ENCODE measurements at regions not wholly inside any gene's neighbourhood (a gene's known extent, or its start where the extent isn't known, plus 50 kb on each side); places are given as distances from the start of the nearest gene placed in this dataset.

DNA sequence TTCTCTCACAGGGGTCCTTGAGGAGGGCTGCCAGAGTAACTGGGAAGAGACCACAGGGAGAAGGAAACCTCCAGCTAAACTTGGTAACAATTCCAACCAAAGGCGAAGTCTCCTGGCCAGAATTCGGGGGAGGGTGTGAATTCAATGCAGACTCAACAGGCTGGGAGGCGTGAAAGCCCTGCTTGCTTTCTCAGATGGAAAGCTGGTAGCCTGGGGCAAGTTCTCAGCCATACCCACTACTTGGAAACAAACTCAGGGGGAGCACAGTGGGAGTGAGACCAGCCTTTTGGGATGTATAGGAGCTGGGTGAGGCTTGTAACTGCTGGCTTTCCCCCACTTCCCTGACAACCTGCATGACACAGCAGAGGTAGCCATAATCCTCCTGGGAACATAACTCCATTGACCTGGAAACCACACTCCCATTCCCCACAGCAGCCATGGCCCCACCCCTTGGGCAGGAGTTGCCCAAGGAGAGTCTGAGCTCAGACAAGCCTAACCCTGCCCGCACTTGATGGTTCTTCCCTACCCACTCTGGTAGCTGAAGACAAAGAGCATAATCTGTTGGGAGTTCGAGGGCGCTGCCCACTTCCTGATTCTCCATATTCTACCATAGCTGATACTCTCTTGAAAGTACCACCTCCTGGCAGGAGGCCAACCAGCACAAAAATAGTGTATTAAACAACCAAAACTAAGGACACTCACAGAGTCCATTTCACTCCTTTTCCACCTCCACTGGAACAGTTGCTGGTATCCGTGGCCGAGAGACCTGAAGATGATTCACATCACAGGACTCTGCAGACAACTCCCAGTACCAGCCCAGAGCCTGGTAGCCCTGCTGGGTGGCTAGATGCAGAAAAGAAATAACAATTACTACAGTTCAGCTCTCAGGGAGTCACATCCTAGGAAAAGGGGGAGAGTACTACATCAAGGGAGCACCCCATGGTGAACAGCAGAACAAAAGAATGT, 123.8 kb downstream of the FAM170A start:
- TF ChIP-seq, protein P1, sequence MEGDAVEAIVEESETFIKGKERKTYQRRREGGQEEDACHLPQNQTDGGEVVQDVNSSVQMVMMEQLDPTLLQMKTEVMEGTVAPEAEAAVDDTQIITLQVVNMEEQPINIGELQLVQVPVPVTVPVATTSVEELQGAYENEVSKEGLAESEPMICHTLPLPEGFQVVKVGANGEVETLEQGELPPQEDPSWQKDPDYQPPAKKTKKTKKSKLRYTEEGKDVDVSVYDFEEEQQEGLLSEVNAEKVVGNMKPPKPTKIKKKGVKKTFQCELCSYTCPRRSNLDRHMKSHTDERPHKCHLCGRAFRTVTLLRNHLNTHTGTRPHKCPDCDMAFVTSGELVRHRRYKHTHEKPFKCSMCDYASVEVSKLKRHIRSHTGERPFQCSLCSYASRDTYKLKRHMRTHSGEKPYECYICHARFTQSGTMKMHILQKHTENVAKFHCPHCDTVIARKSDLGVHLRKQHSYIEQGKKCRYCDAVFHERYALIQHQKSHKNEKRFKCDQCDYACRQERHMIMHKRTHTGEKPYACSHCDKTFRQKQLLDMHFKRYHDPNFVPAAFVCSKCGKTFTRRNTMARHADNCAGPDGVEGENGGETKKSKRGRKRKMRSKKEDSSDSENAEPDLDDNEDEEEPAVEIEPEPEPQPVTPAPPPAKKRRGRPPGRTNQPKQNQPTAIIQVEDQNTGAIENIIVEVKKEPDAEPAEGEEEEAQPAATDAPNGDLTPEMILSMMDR (IDR thresholded peaks at IDR 0.05): no peak
- TF ChIP-seq POLR2A (IDR thresholded peaks at IDR 0.05): no peak
